HCT116 (cell line): ENCODE measurements at regions not wholly inside any gene's neighbourhood (a gene's known extent, or its start where the extent isn't known, plus 50 kb on each side); places are given as distances from the start of the nearest gene placed in this dataset.

Source experiments
- ATAC-seq: fragments of 200-7000 bp; cut with Tn5 transposase; 2 replicates; pipeline ENCODE4 v1.9.1; 2020; ENCODE audit warnings: mild to moderate bottlenecking, moderate library complexity
- BruUV-seq: library from RNA; stranded (reverse); fragments of 400-500 nt; replicated peaks from 2 replicates; lab custom pipeline; 2021; lab: Mats Ljungman, UMichigan
- CTCF ChIA-PET: fragments of 300-600 bp; sonication (Branson Sonifier 250); formaldehyde crosslinking; loops from one replicate; lab custom pipeline; 2021; ENCODE audit warnings: antibody characterized with exemption; lab: Charles Lee
- POLR2A ChIA-PET: fragments of 300-600, 350-600 bp; sonication (Branson Sonifier 250); formaldehyde crosslinking; loops from one replicate; lab custom pipeline; 2021; ENCODE audit warnings: antibody characterized with exemption; lab: Charles Lee
- RAD21 ChIA-PET, 2 experiments: fragments of 300-600 bp; sonication (Branson Sonifier 250); formaldehyde crosslinking; loops; one replicate each; lab custom pipeline; 2023; ENCODE audit warnings: low total read pairs in 2 of 2; ENCODE audit not compliant: uncharacterized antibody in 2 of 2, unreplicated experiment in 2 of 2, low non-redundant PET in 1 of 2; lab: Charles Lee
- DNase-seq: peaks from one replicate; pipeline ENCODE4 v3.0.0-alpha.2; 2010; ENCODE audit warnings: low read depth, low spot score
- H2AFZ ChIP-seq: fragments of 200-600 bp; shearing (Covaris generic), sonication (generic); 2 replicates; pipeline ENCODE4 v1.6.1; 2017; ENCODE audit warnings: low read depth, mixed run types, mixed read lengths, antibody characterized with exemption, low read length; ENCODE audit not compliant: poor library complexity, severe bottlenecking
- H3K27ac ChIP-seq: 2 replicates; pipeline ENCODE4 v1.5.1; 2012; ENCODE audit warnings: low read depth, low read length
- H3K27me3 ChIP-seq: fragments of 200-600 bp; sonication (generic); 2 replicates; pipeline ENCODE4 v1.6.1; 2016; ENCODE audit warnings: mixed run types, low read length, mixed read lengths; ENCODE audit not compliant: insufficient read depth
- H3K36me3 ChIP-seq, 2 experiments: fragments of 200-500 bp in 1 of 2; fragments of 200-600 bp in 1 of 2; sonication (Bioruptor generic) in 1 of 2; sonication (generic) in 1 of 2; 2 replicates each; pipeline versions ENCODE4 v1.5.1 to v1.6.1; 2014 to 2016; ENCODE audit warnings: low read length in 2 of 2, inconsistent platforms in 1 of 2, mixed read lengths in 1 of 2, mixed run types in 1 of 2; ENCODE audit not compliant: insufficient read depth in 2 of 2, control insufficient read depth in 1 of 2
- H3K4me1 ChIP-seq, 2 experiments: fragments of 200-600 bp in 1 of 2; sonication (generic) in 1 of 2; 2 replicates each; pipeline versions ENCODE4 v1.5.1 to v1.6.1; 2012 to 2017; ENCODE audit warnings: low read length in 2 of 2, inconsistent platforms in 1 of 2, mild to moderate bottlenecking in 1 of 2, mixed read lengths in 1 of 2, mixed run types in 1 of 2, moderate library complexity in 1 of 2; ENCODE audit not compliant: insufficient read depth in 2 of 2, control insufficient read depth in 1 of 2
- H3K4me2 ChIP-seq: fragments of 200-600 bp; sonication (generic); 2 replicates; pipeline ENCODE4 v1.6.1; 2017; ENCODE audit warnings: mixed run types, low read length, mixed read lengths
- H3K4me3 ChIP-seq, 2 experiments: fragments of 200-600 bp in 1 of 2; sonication (generic) in 1 of 2; replicated peaks in 1 of 2; 2 replicates each; pipeline ENCODE4 v1.5.1; 2011 to 2016; ENCODE audit warnings: low read length in 2 of 2, control low read depth in 1 of 2, low read depth in 1 of 2, mild to moderate bottlenecking in 1 of 2, mixed read lengths in 1 of 2, mixed run types in 1 of 2
- H3K79me2 ChIP-seq: fragments of 200-600 bp; sonication (generic); 2 replicates; pipeline ENCODE4 v1.6.1; 2017; ENCODE audit warnings: mild to moderate bottlenecking, mixed run types, low read length, moderate library complexity, mixed read lengths; ENCODE audit not compliant: insufficient read depth
- H3K9ac ChIP-seq: fragments of 200-600 bp; sonication (generic); 2 replicates; pipeline ENCODE4 v1.6.1; 2016; ENCODE audit warnings: low read length, mixed read lengths
- H3K9me2 ChIP-seq: fragments of 200-600 bp; sonication (generic), shearing (Covaris generic); 2 replicates; pipeline ENCODE4 v1.6.1; 2017; ENCODE audit warnings: mixed run types, mild to moderate bottlenecking, moderate library complexity; ENCODE audit not compliant: insufficient read depth
- H3K9me3 ChIP-seq, 2 experiments: fragments of 200-500 bp in 1 of 2; fragments of 200-600 bp in 1 of 2; sonication (Bioruptor generic) in 1 of 2; sonication (generic) in 1 of 2; 2 replicates each; pipeline ENCODE4 v1.6.1; 2014 to 2017; ENCODE audit warnings: low read length in 2 of 2, mixed read lengths in 2 of 2, inconsistent platforms in 1 of 2, low read depth in 1 of 2, mild to moderate bottlenecking in 1 of 2, mixed run types in 1 of 2, moderate library complexity in 1 of 2; ENCODE audit not compliant: control insufficient read depth in 1 of 2, insufficient read depth in 1 of 2
- H4K20me1 ChIP-seq: fragments of 200-600 bp; sonication (generic), shearing (Covaris generic); 2 replicates; pipeline ENCODE4 v1.6.1; 2017; ENCODE audit warnings: mixed run types, mild to moderate bottlenecking, moderate library complexity; ENCODE audit not compliant: insufficient read depth
- ELF1 ChIP-seq: IDR thresholded peaks from 2 replicates; pipeline ENCODE4 v1.6.1; 2012; ENCODE audit warnings: low read depth, borderline replicate concordance
- EZH2phosphoT487 ChIP-seq: fragments of 200-600 bp; IDR thresholded peaks from 2 replicates; pipeline ENCODE4 v1.6.1; 2018; ENCODE audit warnings: antibody characterized with exemption, borderline replicate concordance
- RAD21 ChIP-seq: IDR thresholded peaks from 2 replicates; pipeline ENCODE4 v1.6.1; 2012; ENCODE audit warnings: low read depth, mild to moderate bottlenecking
- REST ChIP-seq: IDR thresholded peaks from 2 replicates; pipeline ENCODE4 v1.6.1; 2012; ENCODE audit warnings: low read depth
- TCF7L2 ChIP-seq: IDR thresholded peaks from 2 replicates; pipeline ENCODE4 v1.7.0; 2011; ENCODE audit warnings: borderline replicate concordance, inconsistent platforms; ENCODE audit not compliant: insufficient read depth, insufficient read length; ENCODE audit errors: extremely low read depth
- YY1 ChIP-seq: IDR thresholded peaks from 2 replicates; pipeline ENCODE4 v1.6.1; 2011; ENCODE audit warnings: low read length, low read depth, moderate library complexity, mild to moderate bottlenecking; ENCODE audit not compliant: insufficient replicate concordance; ENCODE audit errors: extremely low read depth
- ZFX ChIP-seq: fragments of 450-650 bp; IDR thresholded peaks from 2 replicates; pipeline ENCODE4 v1.6.1; 2017
- ZNF274 ChIP-seq: fragments of 200-500 bp; sonication (Bioruptor generic); IDR thresholded peaks from 2 replicates; pipeline ENCODE4 v1.6.1; 2014; ENCODE audit warnings: mild to moderate bottlenecking, low read depth, low read length, inconsistent platforms
- intact Hi-C: fragments of 100-400 bp; cut with micrococcal nuclease; formaldehyde crosslinking; loops from 2 replicates; pipeline ENCODE4 v1.10.0; 2022
- TF ChIP-seq, protein P1 (sequence below), 3 experiments: fragments of 200-600 bp in 1 of 3; sonication (generic) in 1 of 3; IDR thresholded peaks in 2 of 3; conservative IDR thresholded peaks in 1 of 3; 2 replicates each; pipeline ENCODE4 v1.5.1; 2012 to 2017; ENCODE audit warnings: low read depth in 2 of 3, low read length in 2 of 3, antibody characterized with exemption in 1 of 3, borderline replicate concordance in 1 of 3, control low read depth in 1 of 3, mild to moderate bottlenecking in 1 of 3, mixed read lengths in 1 of 3, mixed run types in 1 of 3, moderate library complexity in 1 of 3; ENCODE audit not compliant: insufficient read depth in 1 of 3

DNA sequence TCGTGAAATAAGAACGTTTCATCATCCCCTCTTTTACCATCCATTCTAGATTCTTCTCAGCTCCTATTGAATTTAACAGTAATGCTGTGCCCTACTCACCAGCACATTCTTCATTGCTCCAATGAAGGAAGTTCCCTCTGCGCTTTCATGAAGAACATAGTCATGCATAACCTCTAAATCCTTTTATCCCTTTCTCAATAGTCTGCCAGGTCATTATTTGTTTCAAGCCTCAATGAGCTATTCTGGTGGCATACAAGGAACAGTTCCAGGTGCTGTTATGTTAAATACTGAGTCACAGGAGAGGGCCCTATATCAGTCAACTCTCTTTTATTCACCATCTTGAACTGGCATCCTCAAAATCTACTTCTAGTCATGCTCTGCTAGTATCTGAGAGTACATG is 381.0 kb downstream of the GPATCH2 start:
- no TSS peak for BruUV-seq
- TF ChIP-seq YY1 (no peak), EZH2phosphoT487 (no peak), ZFX (no peak), ELF1 (no peak), RAD21 (no peak), ZNF274 (no peak), TCF7L2 (no peak), REST (no peak)
- TF ChIP-seq, protein P1, sequence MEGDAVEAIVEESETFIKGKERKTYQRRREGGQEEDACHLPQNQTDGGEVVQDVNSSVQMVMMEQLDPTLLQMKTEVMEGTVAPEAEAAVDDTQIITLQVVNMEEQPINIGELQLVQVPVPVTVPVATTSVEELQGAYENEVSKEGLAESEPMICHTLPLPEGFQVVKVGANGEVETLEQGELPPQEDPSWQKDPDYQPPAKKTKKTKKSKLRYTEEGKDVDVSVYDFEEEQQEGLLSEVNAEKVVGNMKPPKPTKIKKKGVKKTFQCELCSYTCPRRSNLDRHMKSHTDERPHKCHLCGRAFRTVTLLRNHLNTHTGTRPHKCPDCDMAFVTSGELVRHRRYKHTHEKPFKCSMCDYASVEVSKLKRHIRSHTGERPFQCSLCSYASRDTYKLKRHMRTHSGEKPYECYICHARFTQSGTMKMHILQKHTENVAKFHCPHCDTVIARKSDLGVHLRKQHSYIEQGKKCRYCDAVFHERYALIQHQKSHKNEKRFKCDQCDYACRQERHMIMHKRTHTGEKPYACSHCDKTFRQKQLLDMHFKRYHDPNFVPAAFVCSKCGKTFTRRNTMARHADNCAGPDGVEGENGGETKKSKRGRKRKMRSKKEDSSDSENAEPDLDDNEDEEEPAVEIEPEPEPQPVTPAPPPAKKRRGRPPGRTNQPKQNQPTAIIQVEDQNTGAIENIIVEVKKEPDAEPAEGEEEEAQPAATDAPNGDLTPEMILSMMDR (IDR thresholded peaks at IDR 0.05 in 2 of 3, conservative IDR thresholded peaks at IDR 0.05 in 1 of 3; ENCODE audit: borderline replicate concordance in 1 of 3, insufficient read depth in 1 of 3, low read depth in 2 of 3, low read length in 2 of 3): no peak
- no peak for ATAC-seq
- intact Hi-C loops: no loop called here
- Histone ChIP-seq H3K27me3 (no peaks in the 10 kb centered on the region), H3K4me3 (no peak overlapping the region), H3K9me2 (no peaks in the 10 kb centered on the region), H3K36me3 (no peaks in the 10 kb centered on the region), H3K4me1 (no peaks in the 10 kb centered on the region), H3K9ac (no peak overlapping the region), H2AFZ (no peak overlapping the region), H3K9me3 (no peaks in the 10 kb centered on the region), H3K79me2 (no peaks in the 10 kb centered on the region), H3K27ac (no peak overlapping the region), H4K20me1 (no peaks in the 10 kb centered on the region; the same call in 1 of the 2 replicates), H3K4me2 (no peak overlapping the region)
- ChIA-PET CTCF (no interaction called here), RAD21 (no interaction called here), POLR2A (no interaction called here)
- no peak for DNase-seq
